ENCODE measurements at regions not wholly inside any gene's neighbourhood (a gene's known extent, or its start where the extent isn't known, plus 50 kb on each side); places are given as distances from the start of the nearest gene placed in this dataset.

GRCh38 chr18:78738076-78738690, 241.4 kb upstream of the SALL3 start:
- H3K4me1 ChIP-seq (ENCODE audit: insufficient read depth, low read length), result no peaks in the 10 kb centered on the region
- no peak overlapping the region for H2AFZ ChIP-seq (ENCODE audit: low read depth, low read length)
- H4K20me1 ChIP-seq (ENCODE audit: insufficient read depth, low read length), result 0 out of 2 replicates have a peak, but pooled peaks cover 3% of the 10 kb centered on the region
- ATAC-seq (ENCODE audit: insufficient read depth, low read depth), result no peak
- H3K9me3 ChIP-seq (ENCODE audit: insufficient read depth, low read length, severe bottlenecking), result no peaks in the 10 kb centered on the region
- no peaks in the 10 kb centered on the region for H3K36me3 ChIP-seq (ENCODE audit: insufficient read depth, low read length)
- H3K4me3 ChIP-seq (ENCODE audit: low read depth in 1 of 2, low read length in 2 of 2), result no peak overlapping the region
- no peak overlapping the region for H3K4me2 ChIP-seq (ENCODE audit: insufficient read depth, low read length)
- H3K79me2 ChIP-seq (ENCODE audit: insufficient read depth, low read length), result no peaks in the 10 kb centered on the region
- no peak overlapping the region for H3K27ac ChIP-seq (ENCODE audit: low read length)
- TF ChIP-seq EZH2 (IDR thresholded peaks at IDR 0.05; ENCODE audit: borderline replicate concordance, low read depth, low read length, severe bottlenecking), result no peak
- no peak for TF ChIP-seq CTCF (IDR thresholded peaks at IDR 0.05; ENCODE audit: borderline replicate concordance, extremely low read depth, low read length, poor library complexity, severe bottlenecking)
- no peak for DNase-seq
- H3K27me3 ChIP-seq (ENCODE audit: insufficient read depth, low read length, poor library complexity), result no peaks in the 10 kb centered on the region
- H3K9ac ChIP-seq (ENCODE audit: low read depth, low read length), result no peak overlapping the region

- H3K79me2 ChIP-seq (ENCODE audit: insufficient read depth, low read length), result no peaks in the 10 kb centered on the region
- no peaks in the 10 kb centered on the region for H3K27me3 ChIP-seq (ENCODE audit: insufficient read depth, low read length, poor library complexity)
- TF ChIP-seq EZH2 (IDR thresholded peaks at IDR 0.05; ENCODE audit: borderline replicate concordance, low read depth, low read length, severe bottlenecking) (no peak), CTCF (IDR thresholded peaks at IDR 0.05; ENCODE audit: borderline replicate concordance, extremely low read depth, low read length, poor library complexity, severe bottlenecking) (no peak)
- no peak for DNase-seq
- 0 out of 2 replicates have a peak, but pooled peaks cover 3% of the 10 kb centered on the region for H4K20me1 ChIP-seq (ENCODE audit: insufficient read depth, low read length)
- no peak overlapping the region for H3K4me3 ChIP-seq (ENCODE audit: low read depth in 1 of 2, low read length in 2 of 2)
- H3K4me2 ChIP-seq (ENCODE audit: insufficient read depth, low read length), result no peak overlapping the region
- H3K4me1 ChIP-seq (ENCODE audit: insufficient read depth, low read length), result no peaks in the 10 kb centered on the region
- no peak overlapping the region for H2AFZ ChIP-seq (ENCODE audit: low read depth, low read length)
- H3K36me3 ChIP-seq (ENCODE audit: insufficient read depth, low read length), result no peaks in the 10 kb centered on the region
- H3K27ac ChIP-seq (ENCODE audit: low read length), result no peak overlapping the region
- no peaks in the 10 kb centered on the region for H3K9me3 ChIP-seq (ENCODE audit: insufficient read depth, low read length, severe bottlenecking)
- ATAC-seq (ENCODE audit: insufficient read depth, low read depth), result no peak
- no peak overlapping the region for H3K9ac ChIP-seq (ENCODE audit: low read depth, low read length)
These were observed 240.5 kb upstream of the SALL3 start for GRCh38 chr18:78739115-78739514.

GRCh38 chr18:78739882-78740677, 239.5 kb upstream of the SALL3 start:
- ATAC-seq (ENCODE audit: insufficient read depth, low read depth), result no peak
- H4K20me1 ChIP-seq (ENCODE audit: insufficient read depth, low read length), result 0 out of 2 replicates have a peak, but pooled peaks cover 3% of the 10 kb centered on the region
- no peak for DNase-seq
- no peak overlapping the region for H3K9ac ChIP-seq (ENCODE audit: low read depth, low read length)
- no peak for TF ChIP-seq EZH2 (IDR thresholded peaks at IDR 0.05; ENCODE audit: borderline replicate concordance, low read depth, low read length, severe bottlenecking)
- no peak for TF ChIP-seq CTCF (IDR thresholded peaks at IDR 0.05; ENCODE audit: borderline replicate concordance, extremely low read depth, low read length, poor library complexity, severe bottlenecking)
- no peaks in the 10 kb centered on the region for H3K4me1 ChIP-seq (ENCODE audit: insufficient read depth, low read length)
- H3K27me3 ChIP-seq (ENCODE audit: insufficient read depth, low read length, poor library complexity), result no peaks in the 10 kb centered on the region
- no peaks in the 10 kb centered on the region for H3K9me3 ChIP-seq (ENCODE audit: insufficient read depth, low read length, severe bottlenecking)
- no peaks in the 10 kb centered on the region for H3K36me3 ChIP-seq (ENCODE audit: insufficient read depth, low read length)
- H3K27ac ChIP-seq (ENCODE audit: low read length), result no peak overlapping the region
- no peak overlapping the region for H3K4me3 ChIP-seq (ENCODE audit: low read depth in 1 of 2, low read length in 2 of 2)
- no peak overlapping the region for H2AFZ ChIP-seq (ENCODE audit: low read depth, low read length)
- no peak overlapping the region for H3K4me2 ChIP-seq (ENCODE audit: insufficient read depth, low read length)
- no peaks in the 10 kb centered on the region for H3K79me2 ChIP-seq (ENCODE audit: insufficient read depth, low read length)

Measured in DND-41 (cell line).